Osteoblast (primary cell): ENCODE measurements at regions not wholly inside any gene's neighbourhood (a gene's known extent, or its start where the extent isn't known, plus 50 kb on each side); places are given as distances from the start of the nearest gene placed in this dataset.

Experiments used
- DNase-seq: peaks from one replicate; pipeline ENCODE4 v3.0.0; 2011; ENCODE audit warnings: low spot score, mixed read lengths; ENCODE audit not compliant: insufficient read length; ENCODE audit errors: missing footprints
- H2AFZ ChIP-seq: 2 replicates; pipeline ENCODE4 v1.6.0; 2011; ENCODE audit warnings: mild to moderate bottlenecking, low read length
- H3K27ac ChIP-seq: 2 replicates; pipeline ENCODE4 v1.5.1; 2011; ENCODE audit warnings: mild to moderate bottlenecking, low read depth, low read length, moderate library complexity
- H3K27me3 ChIP-seq: 2 replicates; pipeline ENCODE4 v1.6.0; 2012; ENCODE audit warnings: mild to moderate bottlenecking, control low read depth, inconsistent platforms, low read length, moderate library complexity; ENCODE audit not compliant: insufficient read depth
- H3K36me3 ChIP-seq: 2 replicates; pipeline ENCODE4 v1.5.1; 2011; ENCODE audit warnings: mild to moderate bottlenecking, low read length, control low read depth, moderate library complexity; ENCODE audit not compliant: insufficient read depth
- H3K4me1 ChIP-seq: 2 replicates; pipeline ENCODE4 v1.5.1; 2011; ENCODE audit warnings: mild to moderate bottlenecking, low read length, control low read depth, moderate library complexity; ENCODE audit not compliant: insufficient read depth
- H3K4me2 ChIP-seq: 2 replicates; pipeline ENCODE4 v1.6.0; 2011; ENCODE audit warnings: mild to moderate bottlenecking, low read length; ENCODE audit not compliant: insufficient read depth
- H3K4me3 ChIP-seq: fragments of 200-600 bp; sonication (generic); 3 replicates; pipeline ENCODE4 v1.5.1; 2012; ENCODE audit warnings: mild to moderate bottlenecking, low read length, inconsistent platforms; ENCODE audit not compliant: insufficient read depth
- H3K79me2 ChIP-seq: 2 replicates; pipeline ENCODE4 v1.6.0; 2012; ENCODE audit warnings: mild to moderate bottlenecking, low read length, control low read depth, inconsistent platforms; ENCODE audit not compliant: insufficient read depth
- H3K9me3 ChIP-seq: 2 replicates; pipeline ENCODE4 v1.5.1; 2011; ENCODE audit warnings: low read depth, low read length, control low read depth
- H4K20me1 ChIP-seq: 2 replicates; pipeline ENCODE4 v1.6.0; 2012; ENCODE audit warnings: mild to moderate bottlenecking, low read length, control low read depth; ENCODE audit not compliant: insufficient read depth
- CTCF ChIP-seq: IDR thresholded peaks from 2 replicates; pipeline ENCODE4 v1.5.1; 2011; ENCODE audit warnings: mild to moderate bottlenecking, low read depth, low read length, moderate library complexity; ENCODE audit errors: extremely low read depth

DNA sequence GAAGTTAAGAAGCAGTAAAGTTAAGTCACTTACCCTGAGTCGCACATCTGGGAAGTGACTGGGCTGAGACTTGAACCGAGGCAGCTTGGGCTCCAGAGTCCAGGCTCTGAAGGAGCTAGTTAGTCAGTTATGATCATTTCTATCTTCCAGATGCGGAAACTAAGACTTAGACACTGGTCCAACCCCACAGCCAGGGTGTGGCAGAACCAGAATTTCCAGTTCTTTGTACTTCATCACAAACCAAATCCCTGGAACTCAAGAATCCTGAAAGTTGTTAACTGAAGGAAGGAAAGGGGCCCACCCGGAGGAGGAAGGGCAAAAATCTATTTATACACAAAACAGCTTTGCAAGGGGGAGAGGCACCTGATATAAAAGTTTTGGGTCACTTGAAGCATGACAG, 389.9 kb downstream of the SHQ1 start:
- no peak for DNase-seq
- H3K27ac ChIP-seq: no peak overlapping the region
- H3K4me1 ChIP-seq: no peaks in the 10 kb centered on the region
- peaks cover 40% of the 10 kb centered on the region for H3K27me3 ChIP-seq
- H3K36me3 ChIP-seq: no peaks in the 10 kb centered on the region
- no peak overlapping the region for H3K4me2 ChIP-seq
- H3K9me3 ChIP-seq: no peaks in the 10 kb centered on the region
- no peak overlapping the region for H2AFZ ChIP-seq
- no peaks in the 10 kb centered on the region for H3K79me2 ChIP-seq
- no peaks in the 10 kb centered on the region for H4K20me1 ChIP-seq
- no peak for TF ChIP-seq CTCF
- H3K4me3 ChIP-seq: no peak overlapping the region

- DNase-seq: no peak
- H3K79me2 ChIP-seq: no peaks in the 10 kb centered on the region
- H3K4me1 ChIP-seq: no peaks in the 10 kb centered on the region
- H3K4me3 ChIP-seq: no peak overlapping the region
- TF ChIP-seq CTCF: no peak
- H3K4me2 ChIP-seq: no peak overlapping the region
- no peak overlapping the region for H3K27ac ChIP-seq
- H2AFZ ChIP-seq: no peak overlapping the region
- peaks cover 36% of the 10 kb centered on the region for H3K27me3 ChIP-seq
- H4K20me1 ChIP-seq: no peaks in the 10 kb centered on the region
- H3K9me3 ChIP-seq: no peaks in the 10 kb centered on the region
- no peaks in the 10 kb centered on the region for H3K36me3 ChIP-seq
Measured at GRCh38 chr3:72454441-72454840, 393.8 kb downstream of the SHQ1 start.

DNA sequence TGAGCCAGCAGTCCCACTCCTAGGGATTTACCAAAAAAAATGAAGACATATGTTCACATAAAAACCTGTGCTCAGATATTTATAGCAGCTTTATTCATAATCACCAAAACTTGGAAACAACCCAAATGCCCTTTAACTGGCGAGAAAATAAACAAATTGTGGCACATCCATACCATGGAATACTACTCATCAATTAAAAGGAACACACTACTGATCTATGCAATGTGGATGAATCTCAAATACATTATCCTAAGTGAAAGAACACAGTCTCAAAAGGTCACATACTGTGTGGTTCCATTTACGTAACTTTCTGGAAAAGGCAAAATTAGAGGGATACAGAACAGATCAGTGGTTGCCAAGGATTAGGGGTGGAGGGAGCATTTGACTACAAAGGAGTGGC, 394.5 kb downstream of the SHQ1 start:
- Histone ChIP-seq H2AFZ (no peak overlapping the region), H3K9me3 (no peaks in the 10 kb centered on the region), H3K27ac (no peak overlapping the region), H3K27me3 (peaks cover 30% of the 10 kb centered on the region), H4K20me1 (no peaks in the 10 kb centered on the region), H3K4me1 (no peaks in the 10 kb centered on the region), H3K4me2 (no peak overlapping the region), H3K79me2 (no peaks in the 10 kb centered on the region), H3K36me3 (no peaks in the 10 kb centered on the region), H3K4me3 (no peak overlapping the region)
- DNase-seq: no peak
- no peak for TF ChIP-seq CTCF

- Histone ChIP-seq H2AFZ (no peak overlapping the region), H3K27ac (no peak overlapping the region), H3K4me1 (no peaks in the 10 kb centered on the region), H3K36me3 (no peaks in the 10 kb centered on the region), H3K27me3 (peaks cover 30% of the 10 kb centered on the region), H3K4me2 (no peak overlapping the region), H4K20me1 (no peaks in the 10 kb centered on the region), H3K4me3 (no peak overlapping the region), H3K79me2 (no peaks in the 10 kb centered on the region), H3K9me3 (no peaks in the 10 kb centered on the region)
- no peak for DNase-seq
- no peak for TF ChIP-seq CTCF
Measured at GRCh38 chr3:72452745-72453144, 395.5 kb downstream of the SHQ1 start.
